ENCODE measurements at regions not wholly inside any gene's neighbourhood (a gene's known extent, or its start where the extent isn't known, plus 50 kb on each side); places are given as distances from the start of the nearest gene placed in this dataset.

DNA sequence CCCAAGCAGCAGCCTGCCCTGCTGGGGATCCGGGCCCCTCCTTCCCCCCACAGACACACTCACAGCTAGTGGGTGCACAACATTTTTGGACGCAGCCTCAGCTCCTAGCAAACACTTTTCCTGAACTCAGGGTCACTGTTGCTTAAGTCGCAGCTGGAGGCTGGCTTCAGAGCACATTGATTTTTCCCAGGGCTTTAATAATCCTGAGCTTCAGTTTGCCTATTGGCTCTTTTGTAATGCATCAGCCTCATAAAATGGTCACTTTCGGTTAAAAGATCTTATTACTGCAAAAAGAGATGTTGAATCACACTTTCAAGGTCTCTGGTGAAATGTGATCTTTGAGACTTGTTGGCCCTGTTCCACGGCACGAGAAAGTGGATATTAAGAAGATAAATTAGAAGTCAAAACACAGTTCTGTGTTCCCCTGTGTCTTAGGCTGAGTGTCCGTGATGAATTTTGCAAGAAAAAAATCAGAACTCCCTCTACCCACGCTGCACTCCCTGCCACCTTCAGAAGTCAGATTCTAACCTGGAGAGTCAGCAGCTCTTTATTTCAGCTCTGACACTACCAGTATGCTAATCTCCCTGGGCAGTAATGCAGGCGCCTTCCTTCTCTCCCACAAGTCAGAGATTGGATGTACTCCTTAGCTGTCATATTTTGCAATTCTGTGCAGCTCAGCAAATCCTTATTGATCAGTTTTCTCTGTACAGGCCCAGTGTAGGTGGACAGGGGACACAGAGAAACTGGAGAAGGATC is 158.2 kb upstream of the E2F8 start:
- no peak for DNase-seq

DNA sequence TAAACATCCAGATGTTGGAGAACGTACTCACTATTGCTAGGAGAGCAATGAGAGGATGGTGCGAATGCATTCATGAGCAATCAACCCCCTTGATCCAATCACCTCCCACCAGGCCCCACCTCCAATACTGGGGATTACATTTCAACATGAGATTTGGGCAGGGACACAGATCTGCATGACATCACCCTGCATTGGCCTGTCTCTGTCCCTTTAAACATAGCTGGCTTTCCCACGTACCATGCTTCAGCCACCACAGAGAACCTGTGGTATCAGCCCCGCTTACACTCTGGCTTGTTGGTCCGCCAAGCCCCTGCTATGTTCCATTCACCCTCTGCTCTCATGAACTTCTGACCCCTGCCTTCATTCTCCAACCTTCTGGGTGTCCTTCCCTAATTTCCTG is 157.5 kb upstream of the E2F8 start:
- no peak for DNase-seq

DNA sequence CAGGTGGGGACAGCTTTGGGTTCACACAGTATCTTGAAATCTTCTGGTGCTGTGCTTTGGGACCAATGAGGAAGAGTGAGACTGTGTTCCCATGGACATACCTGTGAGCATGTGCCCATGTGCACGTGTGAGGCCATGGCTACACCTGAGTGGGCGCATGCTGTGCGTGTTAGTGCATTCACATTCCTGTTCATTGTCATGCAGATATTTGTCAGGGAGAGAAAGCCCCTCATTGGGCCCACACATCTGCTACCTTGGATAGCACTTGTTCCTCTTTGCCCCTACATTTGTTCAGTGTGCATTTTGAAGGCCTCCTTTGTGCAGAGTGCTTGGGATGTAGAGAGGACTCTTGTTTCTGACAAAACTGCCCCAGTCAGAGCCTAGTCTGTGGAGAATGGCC is 154.3 kb upstream of the E2F8 start:
- no peak for DNase-seq

DNA sequence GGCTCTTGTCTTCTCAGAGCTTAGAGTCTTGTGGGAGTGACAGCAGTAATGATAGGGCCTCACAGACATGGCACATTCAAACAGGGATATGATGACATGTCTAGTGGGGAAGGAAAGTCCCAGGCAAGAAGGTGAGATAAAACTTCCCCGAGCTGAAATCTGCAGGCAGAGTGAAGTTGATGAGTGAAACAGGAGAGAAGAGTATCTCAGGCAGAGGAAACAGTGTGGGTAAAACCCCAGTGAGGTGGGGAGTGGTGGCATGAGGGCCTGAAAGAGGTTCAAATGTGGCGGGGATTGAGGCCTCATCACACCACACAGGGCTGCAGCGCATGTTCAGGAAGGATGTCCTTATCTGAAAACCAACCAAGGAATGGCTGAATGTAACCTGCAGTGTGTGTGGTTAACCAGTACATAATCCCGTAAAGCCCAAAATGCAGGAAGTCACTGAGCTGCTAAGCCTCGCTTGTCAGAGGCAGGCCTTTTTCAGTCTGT is 153.8 kb upstream of the E2F8 start:
- no peak for DNase-seq

DNA sequence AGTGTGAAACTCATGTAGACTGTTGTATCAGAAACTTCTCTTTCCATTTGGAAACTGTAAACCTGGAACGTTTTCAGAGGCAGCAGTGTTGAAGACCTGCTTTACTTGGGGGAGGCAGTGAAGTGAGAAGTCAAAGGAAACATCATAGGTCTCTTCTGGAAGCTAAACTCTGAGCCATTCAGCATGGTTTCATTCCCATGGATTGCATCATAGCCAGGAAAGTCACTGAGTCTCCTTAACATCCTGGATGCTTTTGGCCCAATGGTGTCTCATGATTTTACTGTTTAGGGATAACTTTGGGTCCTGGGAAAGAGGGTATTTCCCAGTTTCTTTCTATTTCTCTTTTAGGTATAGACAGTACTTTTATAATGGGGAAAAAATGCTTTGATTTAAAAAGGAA is 153.2 kb upstream of the E2F8 start:
- DNase-seq, result no peak

DNA sequence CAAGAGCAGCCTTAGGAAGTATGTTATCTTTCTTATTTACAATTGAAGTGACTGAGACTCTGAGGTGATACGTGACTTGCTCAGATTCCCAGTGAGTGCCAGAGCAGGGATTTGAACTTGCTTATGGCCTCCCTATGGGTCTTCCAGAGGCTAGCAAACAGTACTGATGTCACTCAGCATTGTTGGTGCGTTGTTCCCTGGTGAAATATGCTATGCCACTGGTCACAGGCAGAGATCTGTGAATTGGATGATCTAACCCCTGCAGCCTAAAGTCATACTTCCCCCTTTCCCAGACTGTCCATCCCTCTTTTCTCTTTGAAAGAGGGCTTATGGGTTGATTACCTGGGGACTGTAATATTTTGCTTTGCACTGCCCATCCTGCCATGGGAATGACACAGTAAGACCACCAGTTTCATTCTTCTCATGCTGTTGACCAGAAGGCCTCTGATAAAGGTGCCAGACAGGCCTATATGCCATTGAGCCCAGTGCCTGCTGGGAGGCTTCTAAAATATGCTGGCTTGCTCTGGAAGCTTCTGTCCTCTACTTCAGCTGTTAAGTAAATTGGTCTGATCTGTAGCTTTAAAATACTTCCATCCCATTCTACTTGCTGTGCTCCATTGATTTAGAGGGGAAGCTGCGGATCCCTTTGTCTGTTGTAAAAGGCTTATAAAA is 152.2 kb upstream of the E2F8 start:
- no peak for DNase-seq

DNA sequence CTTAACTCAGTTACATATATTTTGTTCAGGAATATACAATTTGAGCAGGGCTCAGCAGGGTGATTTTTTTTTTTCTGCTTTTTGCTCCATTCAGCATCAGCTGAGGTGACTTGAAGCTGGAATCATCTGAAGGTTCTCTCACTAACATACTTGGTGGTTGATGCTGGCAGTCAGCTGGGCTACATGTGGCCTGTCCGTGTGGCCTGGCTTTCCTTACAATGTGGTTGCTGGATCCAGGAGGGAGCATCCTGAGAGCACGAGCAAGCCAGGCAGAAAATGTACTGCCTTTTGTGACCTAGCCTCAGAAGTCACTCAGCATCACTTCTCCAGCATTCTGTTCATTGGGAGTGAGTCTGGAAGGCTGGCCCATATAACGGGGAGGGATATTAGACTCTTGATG is 151.6 kb upstream of the E2F8 start:
- DNase-seq, result no peak

DNA sequence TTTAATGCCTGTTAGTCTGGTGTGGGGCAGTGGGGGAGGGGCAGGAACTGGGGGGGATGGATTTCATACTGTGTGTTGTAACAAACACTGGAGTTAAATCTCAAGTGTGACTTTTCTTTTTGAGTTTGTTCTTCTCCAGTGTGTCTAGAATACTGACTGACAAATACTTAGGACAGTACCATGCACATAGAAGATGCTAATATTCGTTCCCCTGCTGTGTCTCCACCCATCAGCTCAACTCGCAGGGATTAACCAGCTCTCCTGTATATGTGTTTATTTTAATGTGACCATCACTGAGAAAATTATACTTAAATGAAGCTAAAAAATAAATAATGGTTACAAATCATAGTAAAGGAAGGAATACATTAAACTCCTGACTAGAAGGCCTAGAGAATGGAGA is 150.9 kb upstream of the E2F8 start:
- DNase-seq, result no peak

DNA sequence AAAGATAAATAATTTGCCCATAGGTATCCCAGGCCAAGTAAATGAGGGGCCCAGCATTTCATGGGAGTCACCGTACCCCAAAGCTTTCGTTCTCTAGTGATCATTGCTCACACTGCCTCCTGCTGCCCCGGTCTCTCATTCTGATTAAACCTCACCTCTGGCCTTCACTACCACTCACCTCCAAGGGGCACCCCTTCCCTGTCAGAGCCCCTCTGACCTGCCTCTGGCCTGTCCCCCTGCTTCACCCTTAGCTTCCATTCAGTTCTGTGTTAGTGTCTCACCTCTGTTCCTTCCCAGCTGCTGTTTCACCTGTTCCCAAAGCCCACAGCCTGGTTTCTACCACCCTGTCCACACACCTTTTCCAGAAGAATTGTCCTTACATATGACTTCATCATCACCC is 150.3 kb upstream of the E2F8 start:
- no peak for DNase-seq

DNA sequence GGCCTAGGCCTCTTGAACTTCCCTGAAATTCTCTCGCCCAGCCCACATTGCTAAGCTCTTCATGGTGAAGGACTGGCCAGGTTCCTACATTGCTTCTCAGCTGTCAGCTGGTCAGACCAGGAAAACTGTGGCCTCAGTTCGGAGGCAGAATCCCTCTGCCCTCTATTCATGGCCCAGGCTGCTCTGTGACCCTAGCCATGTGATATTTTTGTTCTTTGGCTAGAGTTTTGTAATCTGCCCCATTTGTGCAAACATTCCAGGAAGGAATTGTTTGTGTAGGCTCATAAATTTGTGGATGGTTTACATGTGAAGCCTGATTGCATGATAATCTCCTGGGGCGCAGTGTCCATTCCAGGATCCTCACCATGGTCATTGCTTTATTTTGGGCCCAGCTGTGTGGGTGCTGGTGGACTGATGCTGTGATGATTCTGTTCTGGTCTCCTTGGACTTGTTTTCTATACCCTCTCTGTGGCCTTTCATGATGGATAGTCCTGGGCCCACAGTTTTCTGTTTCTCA is 149.1 kb upstream of the E2F8 start:
- DNase-seq, result no peak

DNA sequence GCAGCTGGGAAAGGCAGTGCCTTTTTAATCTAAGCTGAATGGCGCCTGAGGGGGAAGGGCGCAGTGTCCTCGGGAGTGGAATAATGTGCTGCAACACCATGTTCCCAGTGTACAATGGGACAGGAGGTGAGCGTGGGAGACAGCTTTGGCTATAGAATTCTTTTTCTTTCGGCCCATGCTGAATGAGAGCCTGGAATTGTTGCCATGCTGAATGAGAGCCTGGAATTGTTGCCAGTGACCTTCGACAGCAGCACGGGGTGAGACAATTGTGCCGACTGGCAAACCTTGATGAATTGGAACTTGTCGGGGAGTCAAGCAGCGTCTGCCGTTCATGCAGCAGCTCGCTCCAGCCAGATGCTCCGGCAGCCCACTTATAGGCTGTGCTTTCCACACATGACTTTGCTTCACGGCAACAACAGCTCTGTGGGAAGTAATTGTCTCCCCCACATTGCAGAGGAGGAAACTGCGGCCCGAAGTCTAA is 141.4 kb upstream of the E2F8 start:
- no peak for DNase-seq

DNA sequence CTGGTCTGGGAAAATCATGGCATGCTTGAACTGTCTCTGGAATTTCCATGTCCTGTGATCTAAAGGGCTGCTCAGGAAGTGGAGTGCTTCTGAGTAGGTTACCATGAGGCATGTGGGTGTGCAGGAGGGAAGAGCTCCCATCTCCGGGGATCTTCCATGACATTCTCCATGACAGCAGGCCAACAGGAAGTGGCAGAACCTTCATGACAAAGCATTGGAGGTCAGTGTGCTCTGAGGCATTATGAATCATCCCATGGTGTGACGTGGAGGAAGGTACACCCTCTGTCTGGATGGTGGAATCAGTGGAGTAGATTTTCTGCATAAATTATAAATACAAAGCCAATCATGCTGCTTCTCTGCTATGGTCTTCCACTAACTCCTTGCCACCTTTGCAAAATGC is 139.6 kb upstream of the E2F8 start:
- no peak for DNase-seq

DNA sequence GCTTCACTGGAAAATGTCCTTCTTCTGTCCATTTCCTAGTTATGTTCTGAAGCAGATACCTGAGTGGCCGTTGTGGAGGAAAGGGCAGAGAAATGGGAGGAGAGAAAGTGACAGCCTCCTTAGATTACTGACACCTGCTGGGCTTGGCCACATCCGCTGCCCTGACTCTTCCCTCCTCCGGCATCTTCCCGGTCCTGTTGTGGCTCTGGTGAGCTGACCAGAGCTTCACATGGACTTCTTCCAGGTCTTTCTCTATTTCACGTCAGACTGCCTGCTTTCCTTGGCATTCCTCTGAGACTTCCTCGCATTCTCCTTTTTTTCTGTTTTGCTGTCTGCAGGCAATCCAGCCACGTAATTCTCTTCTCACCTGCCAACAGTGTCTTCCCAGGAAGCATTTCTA is 138.7 kb upstream of the E2F8 start:
- DNase-seq, result no peak

DNA sequence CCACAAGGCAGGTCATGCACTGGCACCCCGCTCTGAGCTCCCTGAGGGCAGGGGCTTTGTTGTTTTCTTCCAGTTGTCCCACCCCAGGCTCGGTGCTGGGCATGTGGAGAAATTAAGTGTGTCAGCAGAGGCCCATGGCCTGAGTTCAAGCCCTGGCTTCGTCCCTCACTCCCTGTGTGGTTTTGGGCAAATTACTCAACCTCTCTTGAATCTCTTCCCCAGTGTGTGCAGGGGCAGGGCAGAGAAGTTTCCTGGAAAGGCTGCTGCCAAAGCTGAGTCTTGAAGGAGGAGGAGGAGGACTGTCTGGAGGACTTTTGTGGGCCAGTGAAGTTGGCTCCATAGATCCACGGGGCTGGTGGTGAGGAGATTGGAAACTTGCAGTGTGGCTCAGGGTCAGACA is 138.1 kb upstream of the E2F8 start:
- no peak for DNase-seq

DNA sequence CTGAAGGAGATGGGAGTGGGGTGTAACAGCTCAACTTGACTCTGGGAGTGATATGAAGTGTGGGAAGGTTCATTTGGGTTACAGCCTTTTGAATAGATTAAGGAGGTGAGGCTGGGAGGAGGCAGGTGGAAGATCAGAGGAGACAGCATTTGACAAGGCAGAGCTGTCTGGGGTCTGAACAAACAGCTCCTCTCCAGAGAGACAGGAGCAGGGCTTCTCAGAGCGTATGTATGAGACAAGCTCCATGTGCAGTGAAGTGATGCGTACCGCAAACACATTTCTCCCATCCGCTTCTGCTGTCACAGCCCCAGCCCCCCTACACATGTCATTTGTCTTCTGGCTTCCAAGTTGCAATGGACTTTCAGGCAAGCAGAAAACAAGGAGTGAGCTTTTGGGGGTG is 137.1 kb upstream of the E2F8 start:
- DNase-seq, result no peak

DNA sequence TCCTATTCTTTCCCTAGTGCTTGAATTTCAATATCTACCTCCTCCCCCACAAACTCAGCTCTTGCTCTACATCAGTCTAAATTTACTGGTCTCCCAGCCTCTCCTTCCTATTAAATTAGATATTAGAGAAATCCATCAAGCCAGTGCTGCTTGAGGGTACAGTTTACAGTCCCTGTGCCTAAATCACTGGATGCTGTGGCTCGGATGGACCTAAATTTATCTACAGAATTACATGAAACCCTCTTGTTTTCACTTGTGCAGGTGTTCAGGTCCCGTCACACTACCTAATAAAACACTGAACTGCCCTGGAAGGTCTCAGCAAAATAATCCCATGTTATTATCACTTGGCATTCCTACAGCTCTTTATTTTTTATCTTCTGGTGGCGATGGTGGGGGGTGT is 134.7 kb upstream of the E2F8 start:
- no peak for DNase-seq

DNA sequence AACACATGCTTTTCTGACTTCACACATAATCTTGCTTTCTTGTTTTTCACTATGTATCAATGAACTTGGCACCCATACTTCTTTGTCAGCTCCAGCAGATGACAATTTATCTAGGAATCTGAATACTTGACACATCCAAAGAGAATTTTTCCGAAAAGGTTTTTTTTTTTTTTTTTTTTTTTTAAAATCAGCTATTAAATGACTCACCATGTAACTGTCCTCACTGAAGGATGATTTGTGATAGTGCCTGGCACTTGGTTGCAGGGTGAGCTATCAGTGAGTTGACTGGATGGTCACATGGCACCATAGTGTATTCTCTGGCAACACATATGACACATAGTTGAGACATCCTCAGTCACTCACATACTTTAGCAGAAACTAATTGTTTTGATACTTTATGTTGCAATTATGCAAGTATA is 133.4 kb upstream of the E2F8 start:
- DNase-seq, result no peak

DNA sequence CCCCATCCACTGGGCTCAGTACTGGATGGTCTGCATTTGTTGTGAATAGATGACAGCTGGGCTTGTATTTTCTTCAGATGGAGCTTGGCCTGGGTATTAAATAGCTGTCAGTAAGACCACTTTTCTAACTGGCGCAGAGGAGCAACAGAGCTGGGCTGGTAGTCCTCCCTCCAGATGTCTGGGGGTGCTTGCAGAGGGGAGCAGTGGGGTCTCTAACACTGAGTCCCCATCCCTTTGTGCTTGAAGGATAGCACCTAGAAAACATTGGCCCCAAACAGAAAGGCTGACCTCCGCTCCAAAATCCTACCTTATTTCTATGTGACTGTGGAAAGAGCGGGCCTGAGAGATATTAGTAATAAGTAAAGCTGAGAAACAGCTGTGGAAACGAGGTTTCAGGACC is 131.6 kb upstream of the E2F8 start:
- no peak for DNase-seq

DNA sequence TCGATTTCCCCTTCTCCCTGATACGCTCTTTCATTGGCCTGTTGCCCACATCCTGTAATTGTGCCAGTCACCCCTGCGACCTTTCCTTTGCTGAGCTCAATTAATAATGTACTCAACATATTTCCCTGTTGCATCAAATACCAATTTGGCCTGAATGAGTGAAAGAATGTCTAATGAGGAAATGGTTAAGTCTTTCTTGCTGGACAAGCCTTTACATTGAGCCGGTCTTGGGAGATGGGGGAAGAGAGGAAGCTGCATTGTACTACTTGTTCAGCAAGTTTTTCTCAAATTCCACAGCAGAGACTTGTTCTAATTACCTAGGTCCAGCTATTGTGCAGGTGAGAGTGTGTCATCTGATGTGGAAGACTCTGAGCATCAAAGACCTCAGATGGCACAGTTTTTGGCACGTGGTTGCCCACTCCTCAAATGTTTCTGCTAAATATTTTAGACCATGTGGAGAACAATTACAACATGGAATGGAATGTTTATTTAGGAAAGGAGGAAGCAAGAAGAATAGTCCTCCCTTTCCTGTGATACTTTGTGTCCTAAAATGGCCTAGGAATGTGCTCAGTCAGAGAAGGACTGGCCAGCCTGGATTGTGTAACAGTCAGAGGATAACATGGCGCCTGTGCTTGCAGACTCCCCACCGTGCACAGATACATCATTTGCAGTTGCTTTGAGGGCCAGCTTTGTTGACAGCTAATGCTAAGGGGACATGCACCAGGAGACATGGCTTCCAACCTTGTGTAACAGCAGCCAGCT is 129.5 kb upstream of the E2F8 start:
- no peak for DNase-seq

DNA sequence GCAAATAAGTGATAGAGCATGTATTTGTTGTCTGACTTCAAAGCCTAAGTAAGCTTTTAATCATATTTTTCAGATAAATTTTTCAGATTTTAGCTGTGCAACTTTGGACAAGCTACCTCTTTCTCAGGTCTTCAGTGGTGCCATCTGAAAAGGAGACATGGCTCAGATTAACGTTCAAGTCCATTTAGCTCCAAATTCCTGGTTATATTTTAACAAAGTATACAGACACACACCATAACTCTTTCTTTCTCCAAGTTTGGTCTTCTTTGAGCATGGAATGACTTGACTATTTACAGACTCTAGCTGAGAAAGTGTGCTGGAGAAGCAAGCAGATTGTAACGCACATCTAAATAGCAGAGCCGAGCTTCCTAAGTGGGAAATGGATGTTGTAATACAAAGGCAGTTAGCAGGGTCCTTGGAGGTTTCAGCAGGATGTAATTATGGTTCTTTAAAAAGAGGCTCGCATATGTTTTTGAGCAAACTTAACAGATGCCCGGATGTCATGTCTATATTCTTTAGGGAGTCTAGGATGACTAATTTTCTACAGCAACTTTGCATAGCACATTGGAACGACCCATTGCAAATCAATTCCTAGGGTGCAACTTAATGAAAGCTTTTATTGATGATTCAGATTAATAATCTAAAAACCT is 128.1 kb upstream of the E2F8 start:
- peak; percentile 57 for DNase-seq

DNA sequence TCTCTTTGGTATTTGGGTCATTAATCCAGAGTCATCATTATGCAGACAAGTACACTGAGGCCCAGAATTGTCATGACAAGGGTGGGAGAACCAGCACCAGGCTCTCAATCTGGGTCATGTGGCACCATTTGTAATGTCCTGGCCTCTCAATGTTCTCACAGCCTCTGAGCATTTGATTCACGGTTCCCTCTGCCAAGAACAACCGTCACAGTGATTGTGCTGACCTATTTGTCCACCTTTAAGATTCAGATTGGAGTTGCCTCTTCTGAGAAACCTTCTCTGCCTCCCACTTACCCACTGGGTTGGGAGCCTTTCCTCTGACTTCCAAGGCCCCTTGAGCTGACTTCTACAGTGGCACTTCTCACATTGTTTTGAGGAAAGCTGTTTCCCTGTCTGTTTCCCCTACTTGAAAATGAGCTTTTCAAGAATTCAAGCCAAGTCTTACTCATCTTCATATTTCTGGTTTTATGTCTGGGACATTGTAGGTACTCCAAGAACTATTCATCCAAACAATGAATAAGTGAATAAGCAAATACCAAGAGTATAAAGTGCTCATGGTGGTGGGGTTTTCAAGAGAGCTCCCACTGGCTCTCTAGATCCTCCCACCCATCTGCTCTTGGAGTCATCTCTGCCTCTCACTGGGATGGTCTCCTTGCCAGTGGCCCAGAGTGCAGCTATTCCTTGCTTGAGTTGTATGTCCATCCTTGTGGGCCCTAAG is 126.4 kb upstream of the E2F8 start:
- DNase-seq, result no peak

All from hindlimb muscle (tissue), 1 donor.